MM.1S (cell line): ENCODE measurements at regions not wholly inside any gene's neighbourhood (a gene's known extent, or its start where the extent isn't known, plus 50 kb on each side); places are given as distances from the start of the nearest gene placed in this dataset.
"Not testable (repeated sequence)": the region's sequence is repeated elsewhere in the genome, so short reads cannot be mapped to it uniquely, and the experiment has no call there.

Experiments
- DNase-seq: peaks from one replicate; pipeline ENCODE4 v3.0.0-alpha.2; 2015
- H2AFZ ChIP-seq: fragments of 300-600 bp; sonication (generic); 2 replicates; pipeline ENCODE4 v1.6.0; 2016; ENCODE audit warnings: antibody characterized with exemption, low read length
- H3F3A ChIP-seq: fragments of 300-600 bp; sonication (generic); 2 replicates; pipeline ENCODE4 v1.6.1; 2016; ENCODE audit warnings: mild to moderate bottlenecking, antibody characterized with exemption, low read length, moderate library complexity, mixed read lengths; ENCODE audit not compliant: insufficient read depth
- H3K27ac ChIP-seq: fragments of 300-600 bp; sonication (generic); 2 replicates; pipeline ENCODE4 v1.5.1; 2016; ENCODE audit warnings: mild to moderate bottlenecking, low read length
- H3K27me3 ChIP-seq: fragments of 300-600 bp; sonication (generic); replicated peaks from 2 replicates; pipeline ENCODE4 v1.6.0; 2016; ENCODE audit warnings: low read length; ENCODE audit not compliant: insufficient read depth
- H3K36me3 ChIP-seq: fragments of 300-600 bp; sonication (generic); replicated peaks from 2 replicates; pipeline ENCODE4 v1.6.1; 2016; ENCODE audit warnings: mild to moderate bottlenecking, low read length, mixed read lengths; ENCODE audit not compliant: insufficient read depth
- H3K4me1 ChIP-seq: fragments of 300-600 bp; sonication (generic); 2 replicates; pipeline ENCODE4 v1.6.1; 2016; ENCODE audit warnings: low read length, mixed read lengths
- H3K4me2 ChIP-seq: fragments of 300-600 bp; sonication (generic); 2 replicates; pipeline ENCODE4 v1.6.0; 2016; ENCODE audit warnings: low read depth, low read length
- H3K4me3 ChIP-seq: fragments of 300-600 bp; sonication (generic); 2 replicates; pipeline ENCODE4 v1.5.1; 2016; ENCODE audit warnings: low read length, mixed read lengths
- H3K79me2 ChIP-seq: fragments of 300-600 bp; sonication (generic); 2 replicates; pipeline ENCODE4 v1.6.1; 2016; ENCODE audit warnings: mixed run types, low read length, mixed read lengths
- H3K9ac ChIP-seq: fragments of 300-600 bp; sonication (generic); 2 replicates; pipeline ENCODE4 v1.6.1; 2016; ENCODE audit warnings: low read length, mixed read lengths
- H3K9me2 ChIP-seq: fragments of 300-600 bp; sonication (generic); replicated peaks from 2 replicates; pipeline ENCODE4 v1.6.1; 2016; ENCODE audit warnings: mild to moderate bottlenecking, low read length, mixed read lengths; ENCODE audit not compliant: insufficient read depth
- H3K9me3 ChIP-seq: fragments of 300-600 bp; sonication (generic); replicated peaks from 2 replicates; pipeline ENCODE4 v1.6.1; 2016; ENCODE audit warnings: mild to moderate bottlenecking, low read length, mixed read lengths; ENCODE audit not compliant: insufficient read depth
- H4K20me1 ChIP-seq: fragments of 300-600 bp; sonication (generic); 2 replicates; pipeline ENCODE4 v1.6.1; 2016; ENCODE audit warnings: mild to moderate bottlenecking, low read length, moderate library complexity, mixed read lengths; ENCODE audit not compliant: insufficient read depth
- CTCF ChIP-seq: fragments of 300-600 bp; sonication (generic); IDR thresholded peaks from 2 replicates; pipeline ENCODE4 v1.5.1; 2016; ENCODE audit warnings: antibody characterized with exemption, low read length, mixed read lengths
- EZH2 ChIP-seq: fragments of 300-600 bp; sonication (generic); optimal IDR thresholded peaks from 2 replicates; pipeline ENCODE3; 2017; ENCODE audit warnings: low read depth, mild to moderate bottlenecking, antibody characterized with exemption, low read length, mixed read lengths
- EZH2phosphoT487 ChIP-seq: fragments of 300-600 bp; sonication (generic); IDR thresholded peaks from 2 replicates; pipeline ENCODE4 v1.6.1; 2018; ENCODE audit warnings: antibody characterized with exemption, low read length

DNA sequence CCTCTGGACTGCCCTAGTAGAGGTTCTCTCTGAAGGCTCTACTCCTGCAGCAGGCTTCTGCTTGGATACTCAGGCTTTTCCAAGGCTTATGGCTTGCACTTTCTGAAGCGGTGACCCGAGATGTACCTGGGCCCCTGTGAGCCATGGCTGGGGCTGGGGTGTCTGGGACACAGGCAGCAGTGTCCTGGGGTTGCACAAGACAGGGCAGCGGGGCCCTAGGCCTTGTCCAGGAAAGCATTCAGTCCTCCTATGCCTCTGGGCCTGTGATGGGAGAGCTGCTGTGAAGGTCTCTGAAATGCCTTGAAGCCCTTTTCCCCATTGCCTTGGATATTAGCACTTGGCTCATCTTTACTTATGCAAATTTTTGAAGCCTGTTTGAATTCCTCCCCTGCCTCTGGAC lies 192.2 kb downstream of the YTHDC2 start:
- H3K79me2 ChIP-seq: no peaks in the 10 kb centered on the region
- no peak for DNase-seq
- H3K9me2 ChIP-seq: no peaks in the 10 kb centered on the region
- no peaks in the 10 kb centered on the region for H3K4me1 ChIP-seq
- no peak for TF ChIP-seq EZH2phosphoT487
- TF ChIP-seq CTCF: no peak
- TF ChIP-seq EZH2: no peak
- no peak overlapping the region for H3K27ac ChIP-seq
- H3F3A ChIP-seq: no peaks in the 10 kb centered on the region
- no peaks in the 10 kb centered on the region for H3K9me3 ChIP-seq
- no peaks in the 10 kb centered on the region for H3K36me3 ChIP-seq
- no peak overlapping the region for H3K9ac ChIP-seq
- no peak overlapping the region for H3K4me2 ChIP-seq
- no peak overlapping the region for H2AFZ ChIP-seq
- H3K27me3 ChIP-seq: no peaks in the 10 kb centered on the region
- H4K20me1 ChIP-seq: no peaks in the 10 kb centered on the region
- no peak overlapping the region for H3K4me3 ChIP-seq

DNA sequence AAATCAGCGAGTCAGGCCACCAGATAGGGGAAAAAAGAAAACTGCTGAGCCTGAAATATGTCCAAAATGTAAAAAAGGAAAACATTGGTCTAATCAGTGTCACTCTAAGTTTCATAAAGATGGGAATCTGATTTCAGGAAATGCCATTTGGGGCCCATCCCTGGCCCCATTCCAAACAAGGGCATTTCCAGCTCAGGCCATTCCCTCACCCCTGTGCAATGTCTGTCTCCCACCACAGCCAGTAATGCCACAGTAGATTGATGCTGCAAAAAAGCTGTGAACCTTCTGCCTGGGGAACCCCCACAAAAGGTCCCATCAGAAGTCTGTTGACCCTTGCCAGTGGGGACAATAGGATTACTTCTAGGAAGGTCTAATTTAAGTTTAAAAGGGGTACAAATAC lies 199.6 kb downstream of the YTHDC2 start:
- no peaks in the 10 kb centered on the region for H3K27me3 ChIP-seq
- no peaks in the 10 kb centered on the region for H4K20me1 ChIP-seq
- H2AFZ ChIP-seq: no peak overlapping the region
- no peaks in the 10 kb centered on the region for H3K9me3 ChIP-seq
- H3K4me2 ChIP-seq: no peak overlapping the region
- H3K9me2 ChIP-seq: no peaks in the 10 kb centered on the region
- H3K27ac ChIP-seq: no peak overlapping the region
- H3F3A ChIP-seq: no peaks in the 10 kb centered on the region
- no peak overlapping the region for H3K9ac ChIP-seq
- no peaks in the 10 kb centered on the region for H3K36me3 ChIP-seq
- DNase-seq: no peak
- no peak overlapping the region for H3K4me3 ChIP-seq
- H3K4me1 ChIP-seq: no peaks in the 10 kb centered on the region
- H3K79me2 ChIP-seq: no peaks in the 10 kb centered on the region
- TF ChIP-seq EZH2phosphoT487: no peak
- TF ChIP-seq EZH2: no peak
- TF ChIP-seq CTCF: no peak

- H3K4me2 ChIP-seq, DNase-seq: not testable (repeated sequence)
These were observed 202.4 kb downstream of the YTHDC2 start for GRCh38 chr5:113715921-113716320.

DNA sequence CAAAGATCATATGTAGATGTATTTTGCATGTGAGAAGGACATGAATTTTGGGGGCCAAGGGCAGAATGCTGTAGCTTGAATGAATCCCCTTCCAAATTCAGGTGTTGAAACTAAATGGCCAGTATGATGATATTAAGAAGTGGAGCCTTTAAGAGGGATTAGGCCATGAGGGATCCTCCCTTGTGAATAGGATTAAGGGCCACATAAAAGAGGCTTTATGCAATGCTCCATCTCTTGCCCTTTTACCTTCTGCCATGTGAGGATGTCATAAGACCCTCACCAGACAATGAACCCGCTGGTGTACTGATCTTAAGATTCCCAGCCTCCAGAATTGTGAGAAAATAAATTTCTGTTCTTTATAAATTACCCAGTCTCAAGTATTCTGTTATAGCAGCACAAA lies 206.1 kb downstream of the YTHDC2 start:
- no peaks in the 10 kb centered on the region for H4K20me1 ChIP-seq
- H3K4me2 ChIP-seq: no peak overlapping the region
- H3F3A ChIP-seq: no peaks in the 10 kb centered on the region
- TF ChIP-seq CTCF (no peak), EZH2 (no peak), EZH2phosphoT487 (no peak)
- H2AFZ ChIP-seq: no peak overlapping the region
- peaks cover 6% of the 10 kb centered on the region; the same call in 1 of the 2 replicates for H3K4me1 ChIP-seq
- H3K79me2 ChIP-seq: no peaks in the 10 kb centered on the region
- no peaks in the 10 kb centered on the region for H3K9me3 ChIP-seq
- H3K4me3 ChIP-seq: no peak overlapping the region
- H3K27ac ChIP-seq: no peak overlapping the region
- H3K36me3 ChIP-seq: no peaks in the 10 kb centered on the region
- no peaks in the 10 kb centered on the region for H3K27me3 ChIP-seq
- no peaks in the 10 kb centered on the region for H3K9me2 ChIP-seq
- H3K9ac ChIP-seq: no peak overlapping the region
- no peak for DNase-seq

More at GRCh38 chr5:113715921-113716320, 202.4 kb downstream of the YTHDC2 start:
- not testable (repeated sequence) for H3K9me3 ChIP-seq, H3K9me2 ChIP-seq, H3K79me2 ChIP-seq, H3K27me3 ChIP-seq, H3K27ac ChIP-seq, H3K9ac ChIP-seq, H3F3A ChIP-seq, H3K4me1 ChIP-seq, H4K20me1 ChIP-seq, H2AFZ ChIP-seq, H3K36me3 ChIP-seq, H3K4me3 ChIP-seq
